HG03432 (cell line): ENCODE measurements at regions not wholly inside any gene's neighbourhood (a gene's known extent, or its start where the extent isn't known, plus 50 kb on each side); places are given as distances from the start of the nearest gene placed in this dataset.
"Not testable (repeated sequence)": the region's sequence is repeated elsewhere in the genome, so short reads cannot be mapped to it uniquely, and the experiment has no call there.

Experiments used
- ATAC-seq: cut with Tn5 transposase; IDR thresholded peaks from one replicate; pipeline ENCODE4 v1.9.1; 2021; ENCODE audit warnings: mild to moderate bottlenecking, moderate library complexity; ENCODE audit not compliant: unreplicated experiment

GRCh38 chr2:180618570-180618969 lies 361.8 kb upstream of the UBE2E3 start:
- no peak for ATAC-seq

GRCh38 chr2:180614776-180615175 lies 365.6 kb upstream of the UBE2E3 start:
- ATAC-seq, result no peak

GRCh38 chr2:180609626-180610340 lies 370.6 kb upstream of the UBE2E3 start:
- ATAC-seq, result no peak

- no peak for ATAC-seq
These were observed 372.8 kb upstream of the UBE2E3 start for GRCh38 chr2:180607514-180608049.

GRCh38 chr2:180604077-180604476 lies 376.3 kb upstream of the UBE2E3 start:
- ATAC-seq, result peak; percentile 84

GRCh38 chr2:180601016-180601415 lies 379.4 kb upstream of the UBE2E3 start:
- ATAC-seq, result no peak

- ATAC-seq, result no peak
These were observed 380.6 kb upstream of the UBE2E3 start for GRCh38 chr2:180599804-180600203.

GRCh38 chr2:180597179-180597578 lies 383.2 kb upstream of the UBE2E3 start:
- ATAC-seq, result no peak

- ATAC-seq, result no peak
These were observed 384.0 kb upstream of the UBE2E3 start for GRCh38 chr2:180596453-180596852.

GRCh38 chr2:180591947-180592346 lies 388.5 kb upstream of the UBE2E3 start:
- no peak for ATAC-seq

- ATAC-seq, result not testable (repeated sequence)
These were observed 389.2 kb upstream of the UBE2E3 start for GRCh38 chr2:180591093-180591781.

- no peak for ATAC-seq
These were observed 396.8 kb upstream of the UBE2E3 start for GRCh38 chr2:180583441-180584140.

- ATAC-seq, result no peak
These were observed 401.0 kb upstream of the UBE2E3 start for GRCh38 chr2:180579388-180579787.

GRCh38 chr2:180578441-180578840 lies 402.0 kb upstream of the UBE2E3 start:
- no peak for ATAC-seq

- no peak for ATAC-seq
These were observed 402.8 kb upstream of the UBE2E3 start for GRCh38 chr2:180577567-180577966.

- no peak for ATAC-seq
These were observed 406.5 kb upstream of the UBE2E3 start for GRCh38 chr2:180573951-180574350.

- no peak for ATAC-seq
These were observed 408.1 kb upstream of the UBE2E3 start for GRCh38 chr2:180572346-180572745.

- no peak for ATAC-seq
These were observed 408.8 kb upstream of the UBE2E3 start for GRCh38 chr2:180571559-180571958.

- ATAC-seq, result no peak
These were observed 409.5 kb upstream of the UBE2E3 start for GRCh38 chr2:180570864-180571263.

GRCh38 chr2:180564051-180564450 lies 416.4 kb upstream of the UBE2E3 start:
- no peak for ATAC-seq

- no peak for ATAC-seq
These were observed 418.0 kb upstream of the UBE2E3 start for GRCh38 chr2:180562378-180562777.

GRCh38 chr2:180559771-180560170 lies 420.6 kb upstream of the UBE2E3 start:
- no peak for ATAC-seq
